Inflammatory macrophage (primary cell): ENCODE measurements at regions not wholly inside any gene's neighbourhood (a gene's known extent, or its start where the extent isn't known, plus 50 kb on each side); places are given as distances from the start of the nearest gene placed in this dataset.
"Not testable (repeated sequence)": the region's sequence is repeated elsewhere in the genome, so short reads cannot be mapped to it uniquely, and the experiment has no call there.

Experiments
- DNase-seq, 2 donors: peaks; one replicate each; pipeline ENCODE4 v3.0.0-alpha.2; 2020 to 2022

- DNase-seq = no peak
These were observed 177.6 kb downstream of the IRF8 start for GRCh38 chr16:86076606-86077005.

- DNase-seq = no peak
These were observed 178.4 kb downstream of the IRF8 start for GRCh38 chr16:86077243-86077940.

GRCh38 chr16:86078121-86078600 is 179.2 kb downstream of the IRF8 start:
- no peak for DNase-seq

GRCh38 chr16:86078711-86079110 is 179.7 kb downstream of the IRF8 start:
- DNase-seq = not testable (repeated sequence)

- no peak for DNase-seq
These were observed 180.4 kb downstream of the IRF8 start for GRCh38 chr16:86079255-86079885.

GRCh38 chr16:86080131-86080875 is 181.3 kb downstream of the IRF8 start:
- DNase-seq = no peak

- no peak for DNase-seq
These were observed 182.0 kb downstream of the IRF8 start for GRCh38 chr16:86080982-86081381.

- DNase-seq = no peak
These were observed 183.6 kb downstream of the IRF8 start for GRCh38 chr16:86082418-86083030.

GRCh38 chr16:86083382-86084002 is 184.5 kb downstream of the IRF8 start:
- DNase-seq = no peak

- no peak for DNase-seq
These were observed 186.2 kb downstream of the IRF8 start for GRCh38 chr16:86085161-86085611.

GRCh38 chr16:86085795-86086194 is 186.8 kb downstream of the IRF8 start:
- no peak for DNase-seq

- no peak for DNase-seq
These were observed 187.5 kb downstream of the IRF8 start for GRCh38 chr16:86086471-86086870.

GRCh38 chr16:86087011-86087895 is 188.3 kb downstream of the IRF8 start:
- DNase-seq = no peak

GRCh38 chr16:86087896-86088230 is 188.9 kb downstream of the IRF8 start:
- DNase-seq = no peak

GRCh38 chr16:86088287-86088686 is 189.3 kb downstream of the IRF8 start:
- DNase-seq = no peak

- no peak for DNase-seq
These were observed 189.9 kb downstream of the IRF8 start for GRCh38 chr16:86088816-86089215.

- DNase-seq = no peak
These were observed 190.5 kb downstream of the IRF8 start for GRCh38 chr16:86089334-86089900.

GRCh38 chr16:86089991-86090390 is 191.0 kb downstream of the IRF8 start:
- peak; percentile 52 to 67 for DNase-seq

- DNase-seq = no peak
These were observed 191.7 kb downstream of the IRF8 start for GRCh38 chr16:86090461-86091170.

GRCh38 chr16:86091976-86092375 is 193.0 kb downstream of the IRF8 start:
- DNase-seq = no peak
